GM18519 (cell line): ENCODE measurements at regions not wholly inside any gene's neighbourhood (a gene's known extent, or its start where the extent isn't known, plus 50 kb on each side); places are given as distances from the start of the nearest gene placed in this dataset.
"Not testable (repeated sequence)": the region's sequence is repeated elsewhere in the genome, so short reads cannot be mapped to it uniquely, and the experiment has no call there.

ENCODE experiments used
- ATAC-seq: cut with Tn5 transposase; IDR thresholded peaks from one replicate; pipeline ENCODE4 v1.9.1; 2021; ENCODE audit warnings: mild to moderate bottlenecking, moderate library complexity; ENCODE audit not compliant: unreplicated experiment, low FRiP score

GRCh38 chr10:18866852-18867251 lies 181.7 kb upstream of the MALRD1 start:
- no peak for ATAC-seq

GRCh38 chr10:18868919-18869318 lies 179.7 kb upstream of the MALRD1 start:
- no peak for ATAC-seq

GRCh38 chr10:18875477-18875876 lies 173.1 kb upstream of the MALRD1 start:
- no peak for ATAC-seq

GRCh38 chr10:18879284-18879683 lies 169.3 kb upstream of the MALRD1 start:
- no peak for ATAC-seq

GRCh38 chr10:18880530-18880929 lies 168.1 kb upstream of the MALRD1 start:
- no peak for ATAC-seq

GRCh38 chr10:18886102-18886501 lies 162.5 kb upstream of the MALRD1 start:
- ATAC-seq, result no peak

DNA sequence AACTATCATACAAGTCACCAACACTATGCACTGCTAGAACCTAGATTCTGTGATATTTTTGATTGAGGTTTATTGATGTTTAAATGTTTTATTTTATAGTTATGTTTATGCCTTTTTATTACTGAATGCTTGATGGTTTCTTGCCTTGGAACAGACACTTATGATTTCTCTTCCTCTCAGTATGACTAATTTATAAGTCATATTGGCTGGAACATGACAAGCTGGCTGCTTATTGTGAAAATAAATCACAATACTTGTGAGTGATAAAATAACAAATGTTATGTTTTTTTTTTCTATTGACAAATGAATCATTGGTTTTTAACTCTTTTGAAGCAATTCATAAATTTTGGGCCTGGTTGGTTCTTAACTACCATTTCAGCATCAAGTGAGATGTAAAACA lies 142.0 kb upstream of the MALRD1 start:
- no peak for ATAC-seq

- ATAC-seq, result not testable (repeated sequence)
These were observed 131.2 kb upstream of the MALRD1 start for GRCh38 chr10:18917431-18917830.

- no peak for ATAC-seq
These were observed 130.1 kb upstream of the MALRD1 start for GRCh38 chr10:18918532-18918931.

DNA sequence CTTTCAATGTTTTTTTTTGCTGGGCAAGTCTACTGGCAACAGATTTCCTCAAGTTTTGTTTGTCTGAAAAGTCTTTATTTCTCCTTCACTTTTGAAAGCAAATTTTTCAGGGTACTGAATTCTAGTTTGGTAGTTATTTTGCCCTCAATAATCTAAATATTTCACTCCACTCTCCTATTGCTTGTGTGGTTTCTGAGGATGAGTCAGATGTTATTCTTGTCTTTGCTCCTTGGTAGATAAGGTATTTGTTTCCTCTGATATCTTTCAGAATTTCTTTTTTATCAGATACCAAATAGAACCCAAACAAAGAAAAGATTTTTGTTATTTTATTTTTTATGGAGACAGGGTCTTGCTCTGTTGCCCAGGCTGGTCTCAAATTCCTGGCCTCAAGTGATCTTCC lies 99.2 kb upstream of the MALRD1 start:
- no peak for ATAC-seq

DNA sequence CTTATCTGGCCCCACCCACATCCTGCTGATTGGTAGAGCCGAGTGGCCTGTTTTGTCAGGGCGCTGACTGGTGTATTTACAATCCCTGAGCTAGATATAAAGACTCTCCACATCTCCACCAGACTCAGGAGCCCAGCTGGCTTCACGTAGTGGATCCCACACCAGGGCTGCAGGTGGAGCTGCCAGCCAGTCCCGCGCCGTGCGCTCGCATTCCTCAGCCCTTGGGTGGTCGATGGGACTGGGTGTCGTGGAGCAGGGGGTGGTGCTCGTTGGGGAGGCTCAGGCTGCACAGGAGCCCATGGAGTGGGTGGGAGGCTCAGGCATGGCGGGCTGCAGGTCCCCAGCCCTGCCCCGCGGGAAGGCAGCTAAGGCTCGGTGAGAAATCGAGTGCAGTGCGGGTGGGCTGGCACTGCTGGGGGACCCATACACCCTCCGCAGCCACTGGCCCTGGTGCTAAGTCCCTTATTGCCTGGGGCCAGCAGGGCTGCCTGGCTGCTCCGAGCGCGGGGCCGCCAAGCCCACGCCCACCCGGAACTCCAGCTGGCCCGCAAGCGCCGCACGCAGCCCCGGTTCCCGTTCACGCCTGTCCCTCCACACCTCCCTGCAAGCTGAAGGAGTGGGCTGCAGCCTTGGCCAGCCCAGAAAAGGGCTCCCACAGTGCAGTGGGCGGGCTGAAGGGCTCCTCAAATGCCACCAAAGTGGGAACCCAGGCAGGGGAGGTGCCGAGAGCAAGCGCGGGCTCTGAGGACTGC lies 97.4 kb upstream of the MALRD1 start:
- ATAC-seq, result not testable (repeated sequence)

DNA sequence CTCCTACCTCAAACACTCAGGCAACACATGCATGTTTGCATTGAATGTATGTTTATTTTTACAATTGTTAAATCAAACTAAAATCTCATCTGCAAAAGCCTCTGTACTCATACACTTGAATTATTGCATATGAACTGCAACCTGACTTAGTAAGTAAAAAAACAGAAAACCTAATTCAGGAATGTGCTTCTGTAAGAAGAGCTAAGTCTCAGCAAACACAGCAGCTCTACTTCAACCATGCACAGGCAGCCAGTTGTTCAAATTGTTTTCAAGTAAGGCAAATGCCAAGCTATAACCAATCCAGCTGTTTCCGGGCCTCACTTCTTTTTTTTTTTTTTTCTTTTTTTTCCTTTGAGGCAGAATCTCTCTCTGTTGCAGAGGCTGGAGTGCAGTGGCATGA lies 93.5 kb upstream of the MALRD1 start:
- no peak for ATAC-seq

GRCh38 chr10:18959369-18959768 lies 89.2 kb upstream of the MALRD1 start:
- ATAC-seq, result no peak

- ATAC-seq, result no peak
These were observed 88.0 kb upstream of the MALRD1 start for GRCh38 chr10:18960466-18961079.

DNA sequence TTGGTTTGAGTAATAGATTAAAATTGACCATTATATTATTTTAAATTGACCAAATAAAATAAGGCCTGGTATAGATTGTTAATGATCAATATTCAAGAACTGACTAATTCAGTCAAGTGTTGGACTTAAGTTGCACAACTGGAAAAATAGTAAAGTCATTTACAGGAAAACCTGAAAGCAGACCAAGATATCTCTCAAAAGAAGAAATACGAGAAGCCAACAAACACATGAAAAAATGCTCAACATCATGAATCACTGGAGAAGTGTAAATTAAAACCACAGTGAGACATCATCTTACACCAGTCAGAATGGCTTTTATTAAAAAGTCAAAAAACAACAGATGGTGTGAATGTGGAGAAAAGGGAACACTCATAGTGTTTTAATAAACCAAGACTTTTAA lies 80.4 kb upstream of the MALRD1 start:
- no peak for ATAC-seq

GRCh38 chr10:18976696-18977251 lies 71.8 kb upstream of the MALRD1 start:
- no peak for ATAC-seq

DNA sequence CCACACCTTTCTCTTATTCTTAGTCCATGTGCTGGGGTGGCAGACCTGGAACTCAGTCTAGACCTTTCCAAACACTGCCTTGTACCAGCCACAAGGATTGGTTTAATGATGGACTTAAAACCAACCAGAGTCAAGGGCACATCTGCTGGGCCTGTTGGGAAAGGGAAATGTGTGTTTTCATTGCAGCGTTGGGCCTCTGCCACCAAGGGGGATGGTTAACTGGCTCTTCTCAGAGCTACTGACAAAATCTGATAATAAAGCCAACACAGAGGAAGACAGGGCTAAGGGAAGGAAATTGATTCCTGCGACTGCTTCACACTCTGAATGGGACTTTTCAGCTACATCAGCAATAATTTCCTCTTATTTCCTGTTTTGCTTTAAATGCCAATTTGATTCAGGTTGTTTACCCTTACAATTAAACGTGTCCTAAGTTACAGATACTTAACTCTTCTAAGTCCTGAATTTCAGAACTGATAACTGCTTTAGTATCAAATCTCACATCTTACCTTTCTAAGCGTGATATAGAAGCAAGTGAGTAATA lies 68.4 kb upstream of the MALRD1 start:
- ATAC-seq, result no peak

GRCh38 chr10:18984531-18984930 lies 64.1 kb upstream of the MALRD1 start:
- ATAC-seq, result no peak

GRCh38 chr10:18988338-18988737 lies 60.3 kb upstream of the MALRD1 start:
- no peak for ATAC-seq
